ENCODE measurements at regions not wholly inside any gene's neighbourhood (a gene's known extent, or its start where the extent isn't known, plus 50 kb on each side); places are given as distances from the start of the nearest gene placed in this dataset.

- BruUV-seq (replicated peaks) = no TSS peak
- Histone ChIP-seq H4K20me1 (replicated peaks; ENCODE audit: control insufficient read depth, insufficient read depth, low read length) (no peaks in the 10 kb centered on the region), H3K9ac (ENCODE audit: insufficient read depth in 1 of 2, low read depth in 2 of 2, low read length in 2 of 2) (no peak overlapping the region), H3K9me1 (ENCODE audit: control insufficient read depth, insufficient read depth, low read length) (no peaks in the 10 kb centered on the region), H3K27ac (ENCODE audit: extremely low read depth, low read depth, low read length) (no peak overlapping the region), H3K36me3 (ENCODE audit: control insufficient read depth, insufficient read depth, low read length) (no peaks in the 10 kb centered on the region), H3K4me1 (replicated peaks in 1 of 2; ENCODE audit: control insufficient read depth in 2 of 2, insufficient read depth in 2 of 2, low read length in 2 of 2) (no peaks in the 10 kb centered on the region), H3K4me2 (ENCODE audit: insufficient read depth, low read length) (no peak overlapping the region), H3K27me3 (ENCODE audit: control insufficient read depth in 2 of 2, insufficient read depth in 2 of 2, low read length in 2 of 2) (peaks cover 0 to 11% of the 10 kb centered on the region in 2 experiments; a peak in 4 of 5 replicates), H3K9me3 (replicated peaks; ENCODE audit: control insufficient read depth, insufficient read depth, low read depth, low read length) (no peaks in the 10 kb centered on the region), H3K4me3 (no peak overlapping the region), H2AFZ (ENCODE audit: low read depth, low read length) (no peak overlapping the region), H3K79me2 (ENCODE audit: control insufficient read depth, insufficient read depth, low read length) (no peaks in the 10 kb centered on the region)
- ATAC-seq (no peak), DNase-seq (ENCODE audit: extremely low read depth in 1 of 4, low spot score in 3 of 4) (no peak), FAIRE-seq (no peak)
- intact Hi-C loops (cut with micrococcal nuclease) = no loop called here
- in situ Hi-C loops (cut with MboI) = no loop called here
- 0% methylated on average over 9 of the region's 9 CpGs for WGBS (ENCODE audit: insufficient coverage, low coverage, missing lambda C conversion rate)
- CTCF ChIA-PET (ENCODE audit: low intra/inter-chr PET ratio) = no interaction called here
- no peak for TF ChIP-seq POLR2AphosphoS2 (IDR thresholded peaks at IDR 0.05; ENCODE audit: low read length)
- TF ChIP-seq ESRRB (CRISPR knock-in tag; IDR thresholded peaks at IDR 0.05; ENCODE audit: borderline replicate concordance) = no peak
- POLR2A ChIA-PET = no interaction called here
These were observed 66.1 kb upstream of the FAM204A start for GRCh38 chr10:118408181-118408580.

- Histone ChIP-seq H3K4me2 (ENCODE audit: insufficient read depth, low read length) (no peak overlapping the region), H3K27me3 (ENCODE audit: control insufficient read depth in 2 of 2, insufficient read depth in 2 of 2, low read length in 2 of 2) (peaks cover 0 to 11% of the 10 kb centered on the region in 2 experiments; a peak in 4 of 5 replicates), H3K36me3 (ENCODE audit: control insufficient read depth, insufficient read depth, low read length) (no peaks in the 10 kb centered on the region), H3K4me3 (no peak overlapping the region), H4K20me1 (replicated peaks; ENCODE audit: control insufficient read depth, insufficient read depth, low read length) (no peaks in the 10 kb centered on the region), H3K9me3 (replicated peaks; ENCODE audit: control insufficient read depth, insufficient read depth, low read depth, low read length) (no peaks in the 10 kb centered on the region), H3K9me1 (ENCODE audit: control insufficient read depth, insufficient read depth, low read length) (no peaks in the 10 kb centered on the region), H2AFZ (ENCODE audit: low read depth, low read length) (no peak overlapping the region), H3K9ac (ENCODE audit: insufficient read depth in 1 of 2, low read depth in 2 of 2, low read length in 2 of 2) (no peak overlapping the region), H3K4me1 (replicated peaks in 1 of 2; ENCODE audit: control insufficient read depth in 2 of 2, insufficient read depth in 2 of 2, low read length in 2 of 2) (no peaks in the 10 kb centered on the region), H3K79me2 (ENCODE audit: control insufficient read depth, insufficient read depth, low read length) (no peaks in the 10 kb centered on the region), H3K27ac (ENCODE audit: extremely low read depth, low read depth, low read length) (no peak overlapping the region)
- DNase-seq (ENCODE audit: extremely low read depth in 1 of 4, low spot score in 3 of 4) (no peak), FAIRE-seq (no peak), ATAC-seq (no peak)
- POLR2A ChIA-PET = no interaction called here
- in situ Hi-C loops (cut with MboI) (no loop called here), intact Hi-C loops (cut with micrococcal nuclease) (no loop called here)
- no peak for TF ChIP-seq ZNF583 (CRISPR knock-in tag; IDR thresholded peaks at IDR 0.05)
- TF ChIP-seq BACH1 (tag; IDR thresholded peaks at IDR 0.05) = no peak
- no peak for TF ChIP-seq ELF4 (CRISPR knock-in tag; IDR thresholded peaks at IDR 0.05)
- no peak for TF ChIP-seq E2F3 (CRISPR knock-in tag; IDR thresholded peaks at IDR 0.05)
- no peak for TF ChIP-seq POLR2AphosphoS2 (IDR thresholded peaks at IDR 0.05; ENCODE audit: low read length)
- no peak for TF ChIP-seq ZNF512 (tag; IDR thresholded peaks at IDR 0.05)
- TF ChIP-seq NCOA4 (IDR thresholded peaks at IDR 0.05; ENCODE audit: partially characterized antibody) = no peak
- TF ChIP-seq E2F5 (CRISPR knock-in tag; IDR thresholded peaks at IDR 0.05) = no peak
- no peak for TF ChIP-seq TFAP4 (CRISPR knock-in tag; IDR thresholded peaks at IDR 0.05; ENCODE audit: borderline replicate concordance)
- TF ChIP-seq SREBF1 (IDR thresholded peaks at IDR 0.05; ENCODE audit: borderline replicate concordance, low read depth, low read length) = no peak
- WGBS (ENCODE audit: insufficient coverage, low coverage, missing lambda C conversion rate) = 3% methylated on average over 5 of the region's 5 CpGs
- CTCF ChIA-PET (ENCODE audit: low intra/inter-chr PET ratio) = no interaction called here
- BruUV-seq (replicated peaks) = no TSS peak
These were observed 65.7 kb upstream of the FAM204A start for GRCh38 chr10:118407777-118408176.

Measured in K562 (cell line).